ENCODE measurements at regions not wholly inside any gene's neighbourhood (a gene's known extent, or its start where the extent isn't known, plus 50 kb on each side); places are given as distances from the start of the nearest gene placed in this dataset.
"Not testable (repeated sequence)": the region's sequence is repeated elsewhere in the genome, so short reads cannot be mapped to it uniquely, and the experiment has no call there.

GRCh38 chr4:177809791-177810190 is 367.6 kb upstream of the AGA start:
- no peak for DNase-seq

GRCh38 chr4:177810220-177810619 is 368.0 kb upstream of the AGA start:
- DNase-seq, result no peak

GRCh38 chr4:177818392-177818791 is 376.2 kb upstream of the AGA start:
- not testable (repeated sequence) for DNase-seq

- peak; percentile 63 for DNase-seq
Measured at GRCh38 chr4:177826973-177827372, 384.7 kb upstream of the AGA start.

GRCh38 chr4:177841258-177841657 is 399.0 kb upstream of the AGA start:
- no peak for DNase-seq

- DNase-seq, result no peak
Measured at GRCh38 chr4:177853229-177853628, 411.0 kb upstream of the AGA start.

GRCh38 chr4:177855507-177856197 is 413.4 kb upstream of the AGA start:
- DNase-seq, result no peak

- DNase-seq, result no peak
Measured at GRCh38 chr4:177860171-177860570, 417.9 kb upstream of the AGA start.

GRCh38 chr4:177861551-177862094 is 419.4 kb upstream of the AGA start:
- DNase-seq, result no peak

- no peak for DNase-seq
Measured at GRCh38 chr4:177862541-177863176, 420.4 kb upstream of the AGA start.

GRCh38 chr4:177879851-177880250 is 437.6 kb upstream of the AGA start:
- DNase-seq, result peak; percentile 76

- DNase-seq, result no peak
Measured at GRCh38 chr4:177895136-177895535, 452.9 kb upstream of the AGA start.

- DNase-seq, result no peak
Measured at GRCh38 chr4:177901786-177902185, 459.5 kb upstream of the AGA start.

GRCh38 chr4:177902386-177902785 is 460.1 kb upstream of the AGA start:
- no peak for DNase-seq

- DNase-seq, result peak; percentile 70
Measured at GRCh38 chr4:177907736-177908424, 465.6 kb upstream of the AGA start.

GRCh38 chr4:177921715-177922114 is 479.5 kb upstream of the AGA start:
- no peak for DNase-seq

GRCh38 chr4:177923888-177924287 is 481.7 kb upstream of the AGA start:
- peak; percentile 16 for DNase-seq

- DNase-seq, result no peak
Measured at GRCh38 chr4:177937041-177937440, 494.8 kb upstream of the AGA start.

- no peak for DNase-seq
Measured at GRCh38 chr4:177938226-177938625, 496.0 kb upstream of the AGA start.

GRCh38 chr4:177945268-177945667 is 503.0 kb upstream of the AGA start:
- no peak for DNase-seq

- no peak for DNase-seq
Measured at GRCh38 chr4:177947607-177948006, 505.4 kb upstream of the AGA start.

GRCh38 chr4:177948853-177949252 is 506.6 kb upstream of the AGA start:
- DNase-seq, result no peak

GRCh38 chr4:177951026-177951425 is 508.8 kb upstream of the AGA start:
- DNase-seq, result no peak

- DNase-seq, result no peak
Measured at GRCh38 chr4:177952723-177953122, 510.5 kb upstream of the AGA start.
